ENCODE measurements at regions not wholly inside any gene's neighbourhood (a gene's known extent, or its start where the extent isn't known, plus 50 kb on each side); places are given as distances from the start of the nearest gene placed in this dataset.

DNA sequence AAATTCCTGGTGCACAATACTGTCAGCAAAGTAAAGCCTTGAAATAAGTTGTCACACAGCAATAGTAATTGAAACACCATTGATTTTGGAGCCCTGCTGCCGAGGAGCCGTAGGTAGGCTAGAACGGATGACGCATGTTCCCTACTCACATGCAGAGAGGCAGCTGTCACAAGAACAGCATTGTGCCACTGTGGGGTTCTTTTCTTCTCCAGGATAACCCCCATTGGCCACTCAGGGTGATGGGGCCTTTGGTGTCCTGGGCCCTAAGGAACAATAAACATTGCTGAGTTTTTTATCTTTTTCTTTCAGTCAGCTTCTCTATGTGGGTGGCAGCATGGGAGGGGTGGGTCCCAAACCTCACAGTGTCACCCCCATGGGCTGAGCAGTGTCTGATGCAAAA, 542.3 kb downstream of the BCOR start:
- no peaks in the 10 kb centered on the region for H3K27me3 ChIP-seq (ENCODE audit: control insufficient read depth, insufficient read depth, low read length)
- H3K9me3 Mint-ChIP-seq: peaks cover 0 to 4% of the 10 kb centered on the region in 2 donors
- H3K27ac ChIP-seq (ENCODE audit: low read length): no peak overlapping the region
- H3K4me1 Mint-ChIP-seq: no peaks in the 10 kb centered on the region
- H3K4me3 ChIP-seq (ENCODE audit: low read length): no peak overlapping the region
- TF ChIP-seq, protein P1, sequence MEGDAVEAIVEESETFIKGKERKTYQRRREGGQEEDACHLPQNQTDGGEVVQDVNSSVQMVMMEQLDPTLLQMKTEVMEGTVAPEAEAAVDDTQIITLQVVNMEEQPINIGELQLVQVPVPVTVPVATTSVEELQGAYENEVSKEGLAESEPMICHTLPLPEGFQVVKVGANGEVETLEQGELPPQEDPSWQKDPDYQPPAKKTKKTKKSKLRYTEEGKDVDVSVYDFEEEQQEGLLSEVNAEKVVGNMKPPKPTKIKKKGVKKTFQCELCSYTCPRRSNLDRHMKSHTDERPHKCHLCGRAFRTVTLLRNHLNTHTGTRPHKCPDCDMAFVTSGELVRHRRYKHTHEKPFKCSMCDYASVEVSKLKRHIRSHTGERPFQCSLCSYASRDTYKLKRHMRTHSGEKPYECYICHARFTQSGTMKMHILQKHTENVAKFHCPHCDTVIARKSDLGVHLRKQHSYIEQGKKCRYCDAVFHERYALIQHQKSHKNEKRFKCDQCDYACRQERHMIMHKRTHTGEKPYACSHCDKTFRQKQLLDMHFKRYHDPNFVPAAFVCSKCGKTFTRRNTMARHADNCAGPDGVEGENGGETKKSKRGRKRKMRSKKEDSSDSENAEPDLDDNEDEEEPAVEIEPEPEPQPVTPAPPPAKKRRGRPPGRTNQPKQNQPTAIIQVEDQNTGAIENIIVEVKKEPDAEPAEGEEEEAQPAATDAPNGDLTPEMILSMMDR (IDR thresholded peaks at IDR 0.05): no peak
- 97% methylated on average over 4 of the region's 4 CpGs for WGBS (ENCODE audit: insufficient coverage)
- ATAC-seq: no peak
- no peak for DNase-seq
- no peaks in the 10 kb centered on the region for H3K36me3 ChIP-seq (ENCODE audit: control insufficient read depth, insufficient read depth, low read length)
- H3K4me1 ChIP-seq (ENCODE audit: control insufficient read depth, insufficient read depth, low read length): no peaks in the 10 kb centered on the region
- H3K9me3 ChIP-seq (ENCODE audit: control insufficient read depth, insufficient read depth, low read length): no peaks in the 10 kb centered on the region
- no peaks in the 10 kb centered on the region for H3K36me3 Mint-ChIP-seq
- H3K4me3 Mint-ChIP-seq: no peak overlapping the region
- no peak overlapping the region for H3K27ac Mint-ChIP-seq
- H3K27me3 Mint-ChIP-seq (ENCODE audit: low read depth in 2 of 2): peaks cover 18% of the 10 kb centered on the region in 2 donors
- intact Hi-C loops (cut with micrococcal nuclease): no loop called here

DNA sequence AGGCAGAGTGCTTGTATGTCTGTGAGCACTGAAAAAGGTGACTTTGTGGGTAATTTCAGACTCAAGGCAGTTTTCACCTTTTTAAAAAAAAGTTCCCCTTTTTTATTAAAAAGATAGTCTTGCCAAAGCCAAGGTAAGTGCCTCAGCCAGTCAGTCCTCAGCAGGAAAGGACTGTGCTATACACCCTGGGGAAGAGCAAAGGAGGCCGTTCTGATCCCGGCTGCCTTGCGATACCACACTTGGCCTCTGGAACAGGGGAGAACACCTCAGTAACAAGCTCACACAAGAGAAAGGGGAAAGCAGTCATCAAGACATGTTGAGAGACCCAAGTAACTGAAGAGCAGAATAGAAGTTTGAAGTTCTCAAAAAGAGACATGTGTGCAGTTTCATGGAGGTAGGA, 541.7 kb downstream of the BCOR start:
- H3K4me3 Mint-ChIP-seq: no peak overlapping the region
- ATAC-seq: no peak
- no peak overlapping the region for H3K27ac Mint-ChIP-seq
- intact Hi-C loops (cut with micrococcal nuclease): no loop called here
- peaks cover 0 to 4% of the 10 kb centered on the region in 2 donors for H3K9me3 Mint-ChIP-seq
- no peaks in the 10 kb centered on the region for H3K4me1 ChIP-seq (ENCODE audit: control insufficient read depth, insufficient read depth, low read length)
- H3K4me1 Mint-ChIP-seq: no peaks in the 10 kb centered on the region
- no peak overlapping the region for H3K4me3 ChIP-seq (ENCODE audit: low read length)
- H3K36me3 ChIP-seq (ENCODE audit: control insufficient read depth, insufficient read depth, low read length): no peaks in the 10 kb centered on the region
- no peaks in the 10 kb centered on the region for H3K9me3 ChIP-seq (ENCODE audit: control insufficient read depth, insufficient read depth, low read length)
- no peaks in the 10 kb centered on the region for H3K27me3 ChIP-seq (ENCODE audit: control insufficient read depth, insufficient read depth, low read length)
- 100% methylated on average over 3 of the region's 3 CpGs for WGBS (ENCODE audit: insufficient coverage)
- no peaks in the 10 kb centered on the region for H3K36me3 Mint-ChIP-seq
- H3K27ac ChIP-seq (ENCODE audit: low read length): no peak overlapping the region
- no peak for DNase-seq
- peaks cover 18% of the 10 kb centered on the region in 2 donors for H3K27me3 Mint-ChIP-seq (ENCODE audit: low read depth in 2 of 2)
- TF ChIP-seq, protein P1 (IDR thresholded peaks at IDR 0.05): no peak

DNA sequence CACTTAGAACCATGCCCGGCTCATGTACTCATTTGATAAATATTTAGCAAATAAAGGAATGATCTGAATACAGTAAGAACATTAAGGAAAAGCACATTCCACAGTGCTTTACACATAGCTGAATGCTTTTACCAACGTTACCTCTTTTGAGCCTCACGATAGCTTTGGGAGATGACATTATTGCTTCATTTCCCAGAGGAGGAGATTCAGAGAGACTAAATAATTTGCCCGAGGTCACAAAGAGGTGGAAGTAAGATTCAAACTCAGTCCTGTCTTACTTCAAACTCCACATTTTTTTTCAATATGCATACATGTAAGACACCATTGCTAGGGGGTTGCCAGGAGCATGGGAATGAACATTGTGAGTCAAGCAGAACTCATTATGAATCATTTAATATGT, 538.5 kb downstream of the BCOR start:
- H3K36me3 Mint-ChIP-seq: no peaks in the 10 kb centered on the region
- H3K4me3 Mint-ChIP-seq: no peak overlapping the region
- H3K4me3 ChIP-seq (ENCODE audit: low read length): no peak overlapping the region
- intact Hi-C loops (cut with micrococcal nuclease): no loop called here
- H3K9me3 Mint-ChIP-seq: no peaks in the 10 kb centered on the region
- ATAC-seq: no peak
- no peaks in the 10 kb centered on the region for H3K27me3 ChIP-seq (ENCODE audit: control insufficient read depth, insufficient read depth, low read length)
- no peaks in the 10 kb centered on the region for H3K9me3 ChIP-seq (ENCODE audit: control insufficient read depth, insufficient read depth, low read length)
- no peak overlapping the region for H3K27ac Mint-ChIP-seq
- no CpG with 5 or more reads among the region's 4 CpGs for WGBS (ENCODE audit: insufficient coverage)
- no peak for DNase-seq
- no peaks in the 10 kb centered on the region for H3K36me3 ChIP-seq (ENCODE audit: control insufficient read depth, insufficient read depth, low read length)
- H3K4me1 ChIP-seq (ENCODE audit: control insufficient read depth, insufficient read depth, low read length): peaks cover 3% of the 10 kb centered on the region
- H3K27me3 Mint-ChIP-seq (ENCODE audit: low read depth in 2 of 2): peaks cover 9 to 11% of the 10 kb centered on the region in 2 donors
- no peak overlapping the region for H3K27ac ChIP-seq (ENCODE audit: low read length)
- TF ChIP-seq, protein P1 (IDR thresholded peaks at IDR 0.05): no peak
- H3K4me1 Mint-ChIP-seq: no peaks in the 10 kb centered on the region

GRCh38 chrX:39560271-39560670, 537.5 kb downstream of the BCOR start:
- Mint-ChIP-seq H3K4me1 (no peaks in the 10 kb centered on the region), H3K4me3 (no peak overlapping the region), H3K27ac (no peak overlapping the region), H3K9me3 (no peaks in the 10 kb centered on the region), H3K27me3 (ENCODE audit: low read depth in 2 of 2) (peaks cover 6% of the 10 kb centered on the region in 2 donors), H3K36me3 (no peaks in the 10 kb centered on the region)
- DNase-seq (no peak), ATAC-seq (no peak)
- Histone ChIP-seq H3K27ac (ENCODE audit: low read length) (no peak overlapping the region), H3K27me3 (ENCODE audit: control insufficient read depth, insufficient read depth, low read length) (no peaks in the 10 kb centered on the region), H3K36me3 (ENCODE audit: control insufficient read depth, insufficient read depth, low read length) (no peaks in the 10 kb centered on the region), H3K4me1 (ENCODE audit: control insufficient read depth, insufficient read depth, low read length) (peaks cover 3% of the 10 kb centered on the region), H3K9me3 (ENCODE audit: control insufficient read depth, insufficient read depth, low read length) (no peaks in the 10 kb centered on the region), H3K4me3 (ENCODE audit: low read length) (no peak overlapping the region)
- intact Hi-C loops (cut with micrococcal nuclease): no loop called here
- TF ChIP-seq, protein P1 (IDR thresholded peaks at IDR 0.05): no peak
- 89% methylated on average over 12 of the region's 12 CpGs for WGBS (ENCODE audit: insufficient coverage)

Measured in natural killer cell (primary cell).